ENCODE measurements at regions not wholly inside any gene's neighbourhood (a gene's known extent, or its start where the extent isn't known, plus 50 kb on each side); places are given as distances from the start of the nearest gene placed in this dataset.
"Not testable (repeated sequence)": the region's sequence is repeated elsewhere in the genome, so short reads cannot be mapped to it uniquely, and the experiment has no call there.

- DNase-seq (ENCODE audit: low read depth in 4 of 4, low spot score in 2 of 4) = no peak
Measured at GRCh38 chr7:68393051-68393450, 1205.2 kb upstream of the AUTS2 start.

GRCh38 chr7:68394131-68394530 lies 1204.1 kb upstream of the AUTS2 start:
- DNase-seq (ENCODE audit: low read depth in 4 of 4, low spot score in 2 of 4) = no peak

GRCh38 chr7:68399991-68400590 lies 1198.2 kb upstream of the AUTS2 start:
- no peak for DNase-seq (ENCODE audit: low read depth in 4 of 4, low spot score in 2 of 4)

GRCh38 chr7:68400783-68401182 lies 1197.5 kb upstream of the AUTS2 start:
- no peak for DNase-seq (ENCODE audit: low read depth in 4 of 4, low spot score in 2 of 4)

GRCh38 chr7:68401313-68401712 lies 1197.0 kb upstream of the AUTS2 start:
- DNase-seq (ENCODE audit: low read depth in 4 of 4, low spot score in 2 of 4) = no peak

- DNase-seq (ENCODE audit: low read depth in 4 of 4, low spot score in 2 of 4) = no peak
Measured at GRCh38 chr7:68406480-68406879, 1191.8 kb upstream of the AUTS2 start.

GRCh38 chr7:68407460-68407859 lies 1190.8 kb upstream of the AUTS2 start:
- DNase-seq (ENCODE audit: low read depth in 4 of 4, low spot score in 2 of 4) = no peak

GRCh38 chr7:68408873-68409272 lies 1189.4 kb upstream of the AUTS2 start:
- DNase-seq (ENCODE audit: low read depth in 4 of 4, low spot score in 2 of 4) = no peak

- no peak for DNase-seq (ENCODE audit: low read depth in 4 of 4, low spot score in 2 of 4)
Measured at GRCh38 chr7:68409851-68410250, 1188.4 kb upstream of the AUTS2 start.

- DNase-seq (ENCODE audit: low read depth in 4 of 4, low spot score in 2 of 4) = not testable (repeated sequence)
Measured at GRCh38 chr7:68410693-68411092, 1187.6 kb upstream of the AUTS2 start.

- DNase-seq (ENCODE audit: low read depth in 4 of 4, low spot score in 2 of 4) = no peak
Measured at GRCh38 chr7:68411742-68412141, 1186.5 kb upstream of the AUTS2 start.

- no peak for DNase-seq (ENCODE audit: low read depth in 4 of 4, low spot score in 2 of 4)
Measured at GRCh38 chr7:68414631-68415425, 1183.4 kb upstream of the AUTS2 start.

GRCh38 chr7:68417002-68417401 lies 1181.3 kb upstream of the AUTS2 start:
- no peak for DNase-seq (ENCODE audit: low read depth in 4 of 4, low spot score in 2 of 4)

- no peak for DNase-seq (ENCODE audit: low read depth in 4 of 4, low spot score in 2 of 4)
Measured at GRCh38 chr7:68417659-68418058, 1180.6 kb upstream of the AUTS2 start.

GRCh38 chr7:68420342-68421192 lies 1177.7 kb upstream of the AUTS2 start:
- no peak for DNase-seq (ENCODE audit: low read depth in 4 of 4, low spot score in 2 of 4)

- no peak for DNase-seq (ENCODE audit: low read depth in 4 of 4, low spot score in 2 of 4)
Measured at GRCh38 chr7:68421712-68422111, 1176.6 kb upstream of the AUTS2 start.

GRCh38 chr7:68422281-68422680 lies 1176.0 kb upstream of the AUTS2 start:
- DNase-seq (ENCODE audit: low read depth in 4 of 4, low spot score in 2 of 4) = no peak

GRCh38 chr7:68423356-68423755 lies 1174.9 kb upstream of the AUTS2 start:
- no peak for DNase-seq (ENCODE audit: low read depth in 4 of 4, low spot score in 2 of 4)

GRCh38 chr7:68424658-68425297 lies 1173.5 kb upstream of the AUTS2 start:
- DNase-seq (ENCODE audit: low read depth in 4 of 4, low spot score in 2 of 4) = no peak

- no peak for DNase-seq (ENCODE audit: low read depth in 4 of 4, low spot score in 2 of 4)
Measured at GRCh38 chr7:68425377-68425776, 1172.9 kb upstream of the AUTS2 start.
